Breast epithelium (tissue), 3 donors: ENCODE measurements at regions not wholly inside any gene's neighbourhood (a gene's known extent, or its start where the extent isn't known, plus 50 kb on each side); places are given as distances from the start of the nearest gene placed in this dataset.
"Not testable (repeated sequence)": the region's sequence is repeated elsewhere in the genome, so short reads cannot be mapped to it uniquely, and the experiment has no call there.

Experiments
- POLR2A ChIP-seq: fragments of 450-650 bp; IDR thresholded peaks from one replicate; pipeline ENCODE4 v1.6.1; 2016; ENCODE audit warnings: antibody characterized with exemption, mild to moderate bottlenecking, moderate library complexity
- TF ChIP-seq, protein P1 (sequence below), 3 donors: fragments of 450-650 bp; IDR thresholded peaks; one replicate each; pipeline ENCODE4 v1.5.1; 2016 to 2017; ENCODE audit warnings: antibody characterized with exemption in 3 of 3, mild to moderate bottlenecking in 3 of 3, moderate library complexity in 3 of 3

DNA sequence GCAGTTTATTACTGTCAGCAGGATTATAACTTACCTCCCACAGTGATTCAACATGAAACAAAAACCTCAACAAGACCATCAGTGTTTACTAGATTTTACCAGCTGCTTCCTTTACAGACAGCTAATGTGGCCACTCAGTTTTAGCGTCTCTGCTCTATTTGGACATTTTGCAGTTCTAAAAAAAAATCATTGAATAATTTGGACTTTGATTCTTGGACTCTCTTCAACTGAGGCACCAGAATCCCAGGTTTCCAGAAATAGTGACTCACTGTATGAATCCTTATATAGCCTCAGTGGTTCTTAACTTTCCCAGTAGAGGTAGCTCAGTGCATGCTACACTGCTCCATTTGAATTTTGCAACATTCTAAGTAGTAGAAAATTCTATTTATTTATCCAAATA is 317.4 kb upstream of the PLGLB1 start:
- TF ChIP-seq, protein P1, sequence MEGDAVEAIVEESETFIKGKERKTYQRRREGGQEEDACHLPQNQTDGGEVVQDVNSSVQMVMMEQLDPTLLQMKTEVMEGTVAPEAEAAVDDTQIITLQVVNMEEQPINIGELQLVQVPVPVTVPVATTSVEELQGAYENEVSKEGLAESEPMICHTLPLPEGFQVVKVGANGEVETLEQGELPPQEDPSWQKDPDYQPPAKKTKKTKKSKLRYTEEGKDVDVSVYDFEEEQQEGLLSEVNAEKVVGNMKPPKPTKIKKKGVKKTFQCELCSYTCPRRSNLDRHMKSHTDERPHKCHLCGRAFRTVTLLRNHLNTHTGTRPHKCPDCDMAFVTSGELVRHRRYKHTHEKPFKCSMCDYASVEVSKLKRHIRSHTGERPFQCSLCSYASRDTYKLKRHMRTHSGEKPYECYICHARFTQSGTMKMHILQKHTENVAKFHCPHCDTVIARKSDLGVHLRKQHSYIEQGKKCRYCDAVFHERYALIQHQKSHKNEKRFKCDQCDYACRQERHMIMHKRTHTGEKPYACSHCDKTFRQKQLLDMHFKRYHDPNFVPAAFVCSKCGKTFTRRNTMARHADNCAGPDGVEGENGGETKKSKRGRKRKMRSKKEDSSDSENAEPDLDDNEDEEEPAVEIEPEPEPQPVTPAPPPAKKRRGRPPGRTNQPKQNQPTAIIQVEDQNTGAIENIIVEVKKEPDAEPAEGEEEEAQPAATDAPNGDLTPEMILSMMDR (IDR thresholded peaks at IDR 0.05): not testable (repeated sequence)
- TF ChIP-seq POLR2A: not testable (repeated sequence)
